GM21423 (cell line): ENCODE measurements at regions not wholly inside any gene's neighbourhood (a gene's known extent, or its start where the extent isn't known, plus 50 kb on each side); places are given as distances from the start of the nearest gene placed in this dataset.

Experiments used
- ATAC-seq: cut with Tn5 transposase; IDR thresholded peaks from one replicate; pipeline ENCODE4 v1.9.1; 2021; ENCODE audit warnings: mild to moderate bottlenecking, moderate library complexity; ENCODE audit not compliant: unreplicated experiment

GRCh38 chr9:28547527-28547926, 974.2 kb upstream of the C9orf72 start:
- ATAC-seq: no peak

- ATAC-seq: no peak
These were observed 990.1 kb upstream of the C9orf72 start for GRCh38 chr9:28563291-28563934.

GRCh38 chr9:28583832-28584231, 1010.6 kb upstream of the C9orf72 start:
- no peak for ATAC-seq

DNA sequence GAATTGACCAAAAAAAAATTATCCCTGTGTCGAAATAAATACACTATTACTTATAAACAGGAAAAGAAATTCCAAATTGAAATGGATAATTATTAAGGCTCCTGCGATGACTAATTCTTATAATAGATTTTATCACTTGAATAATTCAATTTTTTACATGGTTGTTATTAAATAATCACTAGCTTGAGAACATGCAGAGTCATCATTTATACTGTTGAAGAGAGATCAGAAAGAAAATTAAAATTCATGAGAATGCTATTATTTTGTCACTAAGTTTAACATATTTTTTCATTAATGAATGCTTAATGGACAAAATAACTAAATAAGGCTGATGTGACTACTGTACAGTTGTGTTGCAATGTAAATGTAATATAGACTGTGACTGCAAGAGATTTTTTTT, 1011.3 kb upstream of the C9orf72 start:
- ATAC-seq: no peak

DNA sequence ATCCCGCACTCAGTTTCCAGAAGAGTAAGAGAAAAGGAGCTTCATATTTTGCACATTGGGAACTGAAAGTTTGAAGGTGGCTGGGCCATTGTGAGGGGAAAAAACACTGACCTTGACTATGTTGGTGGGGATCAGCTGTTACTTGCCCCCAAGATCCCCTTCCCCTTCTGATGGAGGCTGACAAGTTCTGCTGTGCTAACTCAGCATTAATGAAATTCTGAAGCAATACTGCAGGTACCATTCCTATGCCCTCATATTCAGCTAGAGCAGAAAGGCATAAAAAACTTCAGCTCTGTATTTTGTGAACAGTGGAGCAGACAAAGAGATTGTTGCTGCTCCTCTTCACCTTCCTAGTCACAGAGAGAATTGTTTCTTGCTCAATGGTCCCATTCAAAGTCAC, 1013.8 kb upstream of the C9orf72 start:
- ATAC-seq: no peak

DNA sequence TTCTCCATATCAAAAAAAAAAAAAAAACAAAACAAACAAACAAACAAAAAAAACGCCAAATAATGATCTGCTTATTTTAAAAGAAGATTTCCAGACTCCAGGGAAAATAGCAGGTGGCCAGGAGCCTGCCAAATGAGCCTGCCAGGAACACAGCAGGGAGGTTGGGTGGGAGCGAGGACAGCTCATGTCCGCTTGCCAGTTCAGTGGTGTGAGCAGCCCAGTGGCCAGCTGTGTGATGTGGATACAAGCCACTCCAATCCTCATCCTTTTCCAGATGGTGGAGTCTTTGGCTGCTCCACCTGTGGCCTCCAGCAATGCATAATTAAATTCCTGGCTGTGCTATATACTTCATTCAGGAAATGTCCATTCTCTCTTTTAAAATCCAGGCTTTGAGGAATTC, 1025.1 kb upstream of the C9orf72 start:
- no peak for ATAC-seq

DNA sequence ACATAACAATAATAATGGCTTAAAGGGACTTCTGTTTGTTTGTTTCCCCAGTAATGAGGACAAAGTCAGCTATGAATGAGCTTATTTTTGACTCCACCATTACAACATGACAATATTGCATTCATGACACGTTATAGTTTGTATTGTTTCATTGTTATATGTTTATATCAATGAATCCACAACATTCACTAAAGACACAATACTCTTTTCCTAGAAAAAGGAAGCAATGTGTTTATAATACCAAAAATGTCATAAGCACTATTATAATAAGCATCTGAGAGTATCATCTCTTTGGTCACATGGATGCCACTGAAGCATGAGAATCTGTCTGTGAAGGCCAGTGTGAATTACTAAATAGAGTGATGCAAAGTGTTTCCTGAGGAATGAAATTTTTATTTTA, 1026.9 kb upstream of the C9orf72 start:
- ATAC-seq: no peak

DNA sequence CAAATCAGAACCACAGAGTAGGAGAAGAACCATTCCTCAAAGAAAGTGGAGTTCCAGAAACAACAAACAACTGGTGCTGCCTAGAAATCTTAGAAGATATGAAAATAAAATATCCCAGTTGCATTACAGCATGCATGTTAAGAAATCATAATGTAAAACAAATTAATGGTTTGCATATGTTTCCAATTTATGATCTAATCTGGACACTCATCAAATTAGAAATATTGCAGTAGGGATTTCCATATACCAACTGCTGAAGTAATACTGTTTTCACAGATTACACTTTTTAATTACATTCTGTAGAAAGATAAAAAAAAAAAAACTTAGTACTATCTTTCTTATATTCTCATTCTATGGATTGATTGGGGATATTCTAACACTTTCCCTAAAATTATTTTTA, 1034.6 kb upstream of the C9orf72 start:
- ATAC-seq: no peak

GRCh38 chr9:28610339-28610738, 1037.1 kb upstream of the C9orf72 start:
- ATAC-seq: no peak

DNA sequence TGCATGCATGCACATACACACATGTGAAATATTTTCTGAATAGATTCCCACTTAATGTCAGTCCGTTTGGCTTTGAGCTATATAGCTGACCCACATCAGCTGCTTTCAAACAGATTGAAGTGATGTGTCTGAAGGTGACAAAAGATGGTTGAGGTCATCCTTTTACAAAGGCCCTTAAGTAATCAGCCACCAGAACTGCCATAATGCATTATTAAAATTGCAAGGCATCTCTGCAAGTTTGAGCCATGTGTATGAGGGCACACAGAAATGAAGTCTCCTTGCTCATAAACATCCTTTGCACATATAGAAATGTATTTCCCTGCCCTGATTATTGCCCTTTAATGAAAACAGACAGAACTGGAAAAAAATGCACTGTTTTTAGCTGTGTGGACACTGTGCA, 1043.0 kb upstream of the C9orf72 start:
- ATAC-seq: no peak

DNA sequence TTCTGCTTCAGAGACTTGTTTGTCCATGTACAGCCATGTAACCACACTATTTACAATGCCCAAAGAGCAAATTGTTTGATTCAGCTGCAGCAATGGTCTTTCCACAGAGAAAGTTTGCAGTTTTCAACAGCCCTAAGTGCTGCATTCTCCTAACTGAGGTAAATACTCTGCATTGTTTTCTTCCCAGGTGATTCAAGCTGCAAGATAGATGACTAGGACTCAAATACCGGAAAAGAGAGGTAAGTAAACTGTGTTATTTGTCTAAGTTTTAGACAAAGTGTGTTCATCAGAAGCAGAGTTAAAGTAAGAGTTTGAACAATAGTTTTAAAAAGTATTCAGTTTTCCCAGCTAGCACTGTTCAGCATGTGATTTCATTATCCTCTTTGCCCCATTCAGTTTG, 1046.7 kb upstream of the C9orf72 start:
- ATAC-seq: no peak

DNA sequence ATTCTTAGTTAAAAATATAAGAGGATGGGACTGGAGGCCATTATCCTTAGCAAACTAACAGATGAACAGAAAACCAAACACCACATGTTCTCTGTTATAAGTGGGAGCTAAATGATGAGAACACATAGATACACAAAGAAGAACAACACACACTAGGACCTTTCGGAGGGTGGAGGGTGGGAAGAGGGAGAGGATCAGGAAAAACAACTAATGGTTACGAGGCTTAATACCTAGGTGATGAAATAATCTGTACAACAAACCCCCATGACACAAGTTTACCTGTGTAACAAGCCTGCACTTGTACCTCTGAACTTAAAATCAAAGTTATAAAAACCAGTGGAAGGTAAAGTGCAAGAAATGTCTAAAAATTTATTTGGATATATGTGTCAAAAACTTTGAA, 1047.4 kb upstream of the C9orf72 start:
- ATAC-seq: no peak

DNA sequence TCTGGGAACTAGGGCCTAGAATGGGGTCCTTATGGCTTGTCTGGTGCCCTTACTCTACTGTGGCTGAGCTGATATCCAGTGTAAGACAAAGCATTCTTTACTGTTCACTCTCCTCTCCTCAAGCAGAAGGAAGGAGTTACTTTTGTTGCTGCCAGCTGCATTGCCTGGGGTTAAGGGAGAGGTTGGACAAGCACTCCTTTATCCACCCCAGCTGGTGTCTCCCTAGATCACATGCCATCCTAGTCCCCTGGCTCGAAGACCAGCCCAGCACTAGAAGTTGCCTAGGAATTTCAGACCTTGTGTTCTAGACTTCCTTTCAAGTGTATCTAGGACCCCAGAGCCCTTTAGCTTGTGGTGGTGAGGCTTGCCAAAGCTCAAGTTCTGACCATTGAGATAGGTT, 1051.5 kb upstream of the C9orf72 start:
- ATAC-seq: no peak

GRCh38 chr9:28628031-28628430, 1054.8 kb upstream of the C9orf72 start:
- no peak for ATAC-seq

GRCh38 chr9:28648723-28649122, 1075.4 kb upstream of the C9orf72 start:
- no peak for ATAC-seq

DNA sequence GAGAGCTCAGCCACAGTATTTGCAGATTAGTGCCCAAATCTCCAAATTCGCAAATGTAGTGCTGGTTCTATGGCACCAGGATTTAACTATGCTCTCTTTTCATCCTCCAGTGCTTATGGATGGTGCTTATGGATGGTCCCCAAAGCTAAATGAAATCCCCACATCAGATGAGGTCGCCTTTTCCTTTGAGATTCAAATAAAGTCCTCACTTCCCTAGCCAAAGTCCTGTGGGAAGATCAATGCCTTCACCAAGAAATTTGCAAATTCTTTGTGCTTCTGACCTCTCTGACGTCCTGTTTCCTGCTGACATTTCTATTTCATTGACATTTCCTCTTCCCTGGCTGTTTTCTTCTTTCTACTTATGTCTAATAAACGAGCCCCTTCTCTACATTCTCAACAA, 1077.0 kb upstream of the C9orf72 start:
- no peak for ATAC-seq

- ATAC-seq: no peak
These were observed 1077.9 kb upstream of the C9orf72 start for GRCh38 chr9:28651050-28651722.

DNA sequence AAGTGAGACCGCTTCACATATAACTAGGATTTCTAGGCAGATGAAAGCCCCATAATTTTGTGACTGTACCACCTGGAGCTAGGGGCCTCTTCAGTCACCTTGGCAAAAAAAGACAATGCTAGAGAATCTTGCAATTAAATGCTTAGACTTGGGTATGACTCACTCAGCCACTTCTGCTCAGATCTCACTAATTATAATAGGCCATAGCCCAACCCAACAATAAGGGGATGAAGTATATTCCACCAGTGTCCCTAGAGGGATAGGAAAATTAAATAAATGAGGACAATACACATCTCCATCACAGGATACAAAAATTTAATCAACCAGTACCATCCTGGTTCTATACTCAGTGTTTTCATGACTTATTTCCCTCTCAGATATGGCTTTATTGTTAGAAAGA, 1079.9 kb upstream of the C9orf72 start:
- no peak for ATAC-seq

DNA sequence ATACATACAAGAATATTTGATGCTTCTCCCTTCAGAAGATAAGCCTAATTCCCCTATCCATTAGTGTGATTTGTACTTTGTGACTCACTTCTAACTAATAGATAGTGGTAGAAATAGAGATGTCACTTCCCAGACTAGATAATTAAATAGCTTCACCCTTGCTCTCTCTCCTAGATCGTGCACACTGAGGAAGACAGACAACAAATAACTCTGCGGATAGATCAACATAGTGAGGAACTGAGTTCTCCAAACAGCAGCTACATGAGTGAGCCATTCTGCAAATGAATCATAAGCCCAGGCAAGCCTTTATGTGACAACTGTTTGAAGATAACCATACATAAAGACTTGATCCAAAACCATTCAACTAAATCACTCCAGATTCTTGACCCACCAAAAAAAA, 1083.4 kb upstream of the C9orf72 start:
- ATAC-seq: no peak

DNA sequence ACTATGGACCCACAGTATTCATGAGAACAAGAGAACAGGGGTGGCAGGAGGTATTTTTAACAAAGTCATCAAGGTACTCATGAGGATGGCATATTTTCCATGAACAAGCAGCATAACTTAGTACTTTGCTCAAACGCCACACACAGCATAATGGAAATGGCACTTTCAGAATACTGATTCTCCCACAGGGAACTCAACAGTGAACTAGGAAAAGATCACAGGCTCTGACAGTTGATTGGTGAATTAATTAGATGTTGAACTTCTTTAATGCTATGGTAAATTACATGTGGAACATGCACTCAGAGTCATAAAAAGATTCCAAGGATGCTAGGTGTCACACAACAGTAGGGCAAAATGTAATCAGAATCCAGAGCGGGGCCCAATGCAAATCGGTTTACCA, 1088.6 kb upstream of the C9orf72 start:
- ATAC-seq: no peak

GRCh38 chr9:28662675-28663074, 1089.4 kb upstream of the C9orf72 start:
- no peak for ATAC-seq

DNA sequence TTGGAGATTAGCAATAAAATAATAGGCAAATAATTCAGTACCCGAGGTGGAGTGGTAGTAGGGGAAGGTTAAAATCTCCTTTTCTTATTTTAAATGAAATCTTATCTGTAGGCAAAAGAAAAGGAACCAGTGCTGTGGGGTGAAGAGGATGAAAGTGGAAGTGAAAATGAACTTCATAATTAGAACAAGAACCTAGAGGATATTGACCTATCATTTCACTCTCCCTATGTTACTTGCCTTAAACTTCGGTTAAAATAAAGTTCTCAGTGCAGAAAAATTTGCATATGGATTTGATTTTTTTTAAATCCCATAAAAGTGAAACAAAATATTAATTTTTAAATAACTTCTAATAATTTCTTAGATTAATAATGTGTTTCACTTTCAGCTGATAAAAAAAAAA, 1094.9 kb upstream of the C9orf72 start:
- no peak for ATAC-seq

GRCh38 chr9:28671000-28671399, 1097.7 kb upstream of the C9orf72 start:
- ATAC-seq: no peak
